IPS-18c (cell line): ENCODE measurements at regions not wholly inside any gene's neighbourhood (a gene's known extent, or its start where the extent isn't known, plus 50 kb on each side); places are given as distances from the start of the nearest gene placed in this dataset.
"Not testable (repeated sequence)": the region's sequence is repeated elsewhere in the genome, so short reads cannot be mapped to it uniquely, and the experiment has no call there.

Experiments
- H3K4me3 ChIP-seq: 2 replicates; pipeline ENCODE4 v1.7.0; 2013; ENCODE audit warnings: low read depth, mild to moderate bottlenecking, low read length, moderate library complexity; ENCODE audit not compliant: insufficient read depth
- H3K9me3 ChIP-seq: one replicate; pipeline ENCODE4 v1.6.1; 2013; ENCODE audit warnings: mild to moderate bottlenecking, low read length, moderate library complexity; ENCODE audit not compliant: control insufficient read depth, insufficient read depth

- Histone ChIP-seq H3K9me3 (no peaks in the 10 kb centered on the region), H3K4me3 (no peak overlapping the region)
Observed at GRCh38 chr5:88034520-88034919, 234.1 kb downstream of the TMEM161B start.

- Histone ChIP-seq H3K4me3 (no peak overlapping the region), H3K9me3 (no peaks in the 10 kb centered on the region)
Observed at GRCh38 chr5:88033191-88033590, 235.5 kb downstream of the TMEM161B start.

GRCh38 chr5:88029011-88029410, 239.6 kb downstream of the TMEM161B start:
- Histone ChIP-seq H3K4me3 (no peak overlapping the region), H3K9me3 (no peaks in the 10 kb centered on the region)

GRCh38 chr5:88021141-88021540, 247.5 kb downstream of the TMEM161B start:
- Histone ChIP-seq H3K4me3 (no peak overlapping the region), H3K9me3 (no peaks in the 10 kb centered on the region)

DNA sequence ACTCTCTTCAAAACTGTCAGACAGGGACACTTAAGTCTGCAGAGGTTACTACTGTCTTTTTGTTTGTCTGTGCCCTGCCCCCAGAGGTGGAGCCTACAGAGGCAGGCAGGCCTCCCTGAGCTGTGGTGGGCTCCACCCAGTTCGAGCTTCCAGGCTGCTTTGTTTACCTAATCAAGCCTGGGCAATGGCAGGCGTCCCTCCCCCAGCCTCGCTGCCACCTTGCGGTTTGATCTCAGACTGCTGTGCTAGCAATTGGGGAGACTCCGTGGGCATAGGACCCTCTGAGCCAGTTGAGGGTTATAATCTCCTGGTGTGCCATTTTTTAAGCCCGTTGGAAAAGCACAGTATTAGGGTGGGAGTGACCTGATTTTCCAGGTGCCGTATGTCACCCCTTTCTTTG, 253.7 kb downstream of the TMEM161B start:
- H3K4me3 ChIP-seq, H3K9me3 ChIP-seq: not testable (repeated sequence)

DNA sequence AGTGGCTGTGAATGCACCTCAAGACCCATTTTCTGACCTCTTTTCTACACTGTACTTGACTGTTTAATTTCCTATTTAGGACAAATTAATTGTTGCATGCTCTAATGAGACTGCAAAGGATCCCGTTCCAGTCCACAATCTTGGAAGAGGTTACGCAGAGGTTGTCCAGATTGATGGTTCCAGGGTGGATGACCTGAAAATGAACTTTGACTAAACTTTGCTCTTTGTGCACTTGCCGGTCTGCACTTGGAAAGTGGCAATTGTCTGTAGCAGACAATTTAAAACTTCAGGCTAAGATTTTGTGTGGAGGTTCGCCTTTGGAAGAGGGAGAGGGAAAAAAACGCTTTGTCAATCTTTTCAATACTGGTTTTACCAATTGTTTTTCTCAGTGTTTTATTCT, 267.8 kb downstream of the TMEM161B start:
- Histone ChIP-seq H3K9me3 (no peaks in the 10 kb centered on the region), H3K4me3 (no peak overlapping the region)

- H3K4me3 ChIP-seq: no peak overlapping the region
Observed at GRCh38 chr5:87997662-87998061, 271.0 kb downstream of the TMEM161B start.

GRCh38 chr5:87966213-87966612, 302.4 kb downstream of the TMEM161B start:
- H3K9me3 ChIP-seq: no peaks in the 10 kb centered on the region
- H3K4me3 ChIP-seq: no peak overlapping the region

More at GRCh38 chr5:87997662-87998061, 271.0 kb downstream of the TMEM161B start:
- H3K9me3 ChIP-seq: no peaks in the 10 kb centered on the region

DNA sequence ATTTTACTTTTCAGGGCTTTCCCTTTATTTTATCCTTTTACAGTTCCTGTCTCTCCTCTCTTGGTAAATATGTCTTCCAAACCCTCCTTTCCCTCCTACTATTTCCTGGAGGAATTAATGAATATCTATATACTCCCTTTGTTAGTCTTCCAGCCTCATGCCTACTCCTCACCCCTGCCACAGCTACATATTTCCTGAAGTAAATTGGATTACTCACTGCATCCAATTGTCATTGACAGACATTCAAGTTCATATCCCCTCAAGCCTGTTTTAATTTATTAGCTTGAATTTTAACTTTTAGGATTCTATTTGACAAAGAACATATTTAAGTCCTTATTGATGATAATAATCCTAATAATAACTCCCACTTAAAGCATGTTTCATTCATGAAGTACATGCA, 314.5 kb downstream of the TMEM161B start:
- no peaks in the 10 kb centered on the region for H3K9me3 ChIP-seq
- no peak overlapping the region for H3K4me3 ChIP-seq

DNA sequence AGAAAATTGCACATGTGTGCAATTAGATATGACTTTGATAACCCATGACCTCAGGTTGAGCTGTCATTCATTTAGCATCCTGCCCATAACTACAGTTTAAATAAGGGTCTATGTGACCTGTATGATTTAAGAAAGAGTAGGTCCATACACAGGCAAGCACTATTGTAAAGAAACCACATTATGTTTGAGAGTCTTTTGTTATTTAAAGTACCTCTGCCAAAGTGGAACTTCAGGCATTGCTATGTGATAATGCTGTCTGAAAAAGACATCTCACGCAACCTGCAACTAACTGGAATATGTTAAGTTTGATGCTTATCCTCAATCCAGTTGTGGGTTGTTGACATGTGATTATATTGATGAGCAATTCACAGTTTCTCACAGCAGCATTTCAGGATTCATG, 317.0 kb downstream of the TMEM161B start:
- Histone ChIP-seq H3K9me3 (no peaks in the 10 kb centered on the region), H3K4me3 (no peak overlapping the region)

- Histone ChIP-seq H3K4me3 (no peak overlapping the region), H3K9me3 (no peaks in the 10 kb centered on the region)
Observed at GRCh38 chr5:87949676-87950631, 318.7 kb downstream of the TMEM161B start.

DNA sequence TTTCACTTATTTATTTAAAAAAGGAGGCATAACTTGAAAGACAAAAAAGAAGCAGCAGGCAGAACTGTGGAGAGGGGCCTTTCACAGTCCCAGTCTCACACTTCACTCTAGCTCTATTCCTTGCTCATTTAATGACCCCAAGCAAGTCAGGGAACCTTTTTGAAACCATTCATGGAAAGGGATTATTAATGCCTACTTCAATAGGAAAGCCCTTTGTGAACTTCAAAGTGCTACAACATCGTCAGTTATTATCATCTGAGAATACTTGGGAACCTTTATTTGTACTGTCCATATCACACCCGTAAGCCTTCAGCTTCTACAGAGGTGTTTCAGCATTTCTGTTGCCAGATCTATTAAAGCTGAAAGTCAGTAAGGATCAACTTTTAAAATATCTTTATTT, 320.2 kb downstream of the TMEM161B start:
- no peak overlapping the region for H3K4me3 ChIP-seq
- no peaks in the 10 kb centered on the region for H3K9me3 ChIP-seq

DNA sequence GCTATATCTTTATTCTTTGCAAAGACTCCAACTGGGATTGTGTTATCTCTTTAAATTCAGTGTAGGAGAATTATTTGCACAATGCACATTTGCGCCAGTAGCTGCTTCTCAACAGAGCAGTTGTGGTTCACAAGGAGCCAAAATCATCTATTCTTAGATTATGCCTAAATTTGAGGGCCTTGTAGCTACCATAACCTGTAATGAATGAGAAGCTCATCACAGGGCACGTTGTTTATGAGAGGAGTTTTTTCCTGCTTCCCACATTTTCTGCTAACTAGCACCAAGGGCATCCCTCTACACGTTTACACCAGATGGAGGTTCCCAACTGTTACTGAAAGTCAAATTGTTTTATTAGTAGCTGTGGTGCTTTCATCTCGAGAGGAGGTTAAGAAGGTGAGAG, 322.4 kb downstream of the TMEM161B start:
- no peaks in the 10 kb centered on the region for H3K9me3 ChIP-seq
- no peak overlapping the region for H3K4me3 ChIP-seq

DNA sequence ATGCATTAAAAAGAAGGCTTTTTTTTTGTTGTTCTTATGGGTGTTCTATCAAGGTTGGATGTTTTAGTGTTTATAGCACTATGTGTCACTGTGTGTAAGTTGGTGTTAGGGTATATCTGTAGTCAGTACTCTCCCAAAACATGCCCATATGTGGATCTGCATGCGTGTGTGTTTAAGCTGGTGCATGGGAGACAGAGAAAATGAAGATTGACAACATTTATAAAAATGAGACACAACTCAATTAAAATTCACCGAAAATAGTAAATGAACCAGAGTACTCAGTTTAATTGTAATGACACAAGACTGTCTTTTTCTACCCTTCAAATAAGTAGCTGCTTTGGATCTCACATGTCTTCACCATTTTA, 323.4 kb downstream of the TMEM161B start:
- no peak overlapping the region for H3K4me3 ChIP-seq

DNA sequence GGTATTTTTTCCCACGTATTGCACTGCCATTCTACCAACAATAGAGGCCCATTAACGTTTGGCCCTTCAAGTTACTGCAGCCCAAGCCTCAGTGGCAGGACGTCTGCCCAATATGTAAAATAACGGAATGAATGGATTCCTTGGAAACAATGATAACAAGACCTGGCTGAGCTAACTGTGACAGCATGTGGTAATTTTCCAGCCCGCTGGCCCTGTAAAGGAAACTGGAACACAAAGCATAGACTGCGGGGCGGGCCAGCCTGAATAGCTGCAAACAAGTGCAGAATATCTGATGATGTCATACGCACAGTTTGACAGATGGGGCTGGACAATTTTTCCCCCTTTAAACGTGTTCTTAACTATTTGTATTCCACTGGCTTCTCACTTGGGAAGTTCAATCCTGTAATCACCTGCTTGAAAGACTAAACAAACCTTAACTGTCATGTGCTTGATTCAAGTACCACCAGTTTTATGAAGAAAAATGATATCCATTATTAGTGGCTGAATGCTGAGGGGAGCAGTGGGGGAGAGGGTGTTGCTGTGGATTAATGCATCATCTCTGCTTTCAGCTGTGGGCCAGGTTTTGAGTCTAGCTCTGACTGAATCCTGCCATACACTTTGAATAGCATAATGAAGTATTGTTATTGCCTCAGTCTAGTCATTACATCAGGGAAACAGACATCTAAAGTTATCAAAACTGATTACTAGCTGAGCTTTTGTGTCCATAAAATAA, 323.9 kb downstream of the TMEM161B start:
- Histone ChIP-seq H3K9me3 (no peaks in the 10 kb centered on the region), H3K4me3 (no peak overlapping the region)

More for the DNA sequence above, 323.4 kb downstream of the TMEM161B start:
- no peaks in the 10 kb centered on the region for H3K9me3 ChIP-seq

GRCh38 chr5:87940775-87941174, 327.9 kb downstream of the TMEM161B start:
- no peaks in the 10 kb centered on the region for H3K9me3 ChIP-seq
- no peak overlapping the region for H3K4me3 ChIP-seq

- H3K4me3 ChIP-seq: no peak overlapping the region
- H3K9me3 ChIP-seq: no peaks in the 10 kb centered on the region
Observed at GRCh38 chr5:87936667-87937066, 332.0 kb downstream of the TMEM161B start.

DNA sequence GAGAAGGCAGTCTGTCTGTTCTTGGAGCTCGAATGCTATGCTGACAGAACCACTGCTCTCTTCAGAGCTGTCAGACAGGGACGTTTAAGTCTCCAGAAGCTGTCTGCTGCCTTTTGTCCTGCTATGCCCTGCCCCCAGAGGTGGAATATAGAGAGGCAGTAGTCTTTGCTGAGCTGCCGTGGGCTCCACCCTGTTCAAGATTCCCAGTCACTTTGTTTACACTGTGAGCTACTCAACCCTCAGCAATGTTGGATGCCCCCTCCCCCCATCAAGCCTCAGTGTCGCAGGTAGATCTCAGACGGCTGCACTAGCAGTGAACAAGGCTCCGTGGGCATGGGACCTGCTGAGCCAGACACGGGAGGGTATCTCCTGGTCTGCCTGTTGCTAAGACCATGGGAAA, 344.2 kb downstream of the TMEM161B start:
- no peak overlapping the region for H3K4me3 ChIP-seq
- H3K9me3 ChIP-seq: no peaks in the 10 kb centered on the region
